Right forelimb (tissue), 1 donor: ENCODE measurements at regions not wholly inside any gene's neighbourhood (a gene's known extent, or its start where the extent isn't known, plus 50 kb on each side); places are given as distances from the start of the nearest gene placed in this dataset.
"Not testable (repeated sequence)": the region's sequence is repeated elsewhere in the genome, so short reads cannot be mapped to it uniquely, and the experiment has no call there.

Experiments used
- DNase-seq: peaks from one replicate; pipeline ENCODE4 v3.0.0-alpha.2; 2018

GRCh38 chr9:73053543-73053942 is 98.1 kb upstream of the ANXA1 start:
- no peak for DNase-seq

GRCh38 chr9:73050887-73051550 is 98.2 kb upstream of the ALDH1A1 start:
- no peak for DNase-seq

- no peak for DNase-seq
Observed at GRCh38 chr9:73050065-73050816, 97.4 kb upstream of the ALDH1A1 start.

- no peak for DNase-seq
Observed at GRCh38 chr9:73049280-73049679, 96.4 kb upstream of the ALDH1A1 start.

GRCh38 chr9:73046769-73047168 is 93.9 kb upstream of the ALDH1A1 start:
- no peak for DNase-seq

GRCh38 chr9:73044776-73045175 is 91.9 kb upstream of the ALDH1A1 start:
- DNase-seq: not testable (repeated sequence)

- DNase-seq: no peak
Observed at GRCh38 chr9:73042155-73042554, 89.3 kb upstream of the ALDH1A1 start.

GRCh38 chr9:73039271-73040263 is 86.7 kb upstream of the ALDH1A1 start:
- peak; percentile 62 for DNase-seq

GRCh38 chr9:73038613-73039012 is 85.8 kb upstream of the ALDH1A1 start:
- DNase-seq: peak; percentile 49

GRCh38 chr9:73038089-73038509 is 85.2 kb upstream of the ALDH1A1 start:
- DNase-seq: no peak

- no peak for DNase-seq
Observed at GRCh38 chr9:73037613-73038012, 84.8 kb upstream of the ALDH1A1 start.

- DNase-seq: no peak
Observed at GRCh38 chr9:73034962-73035361, 82.1 kb upstream of the ALDH1A1 start.

- no peak for DNase-seq
Observed at GRCh38 chr9:73031350-73031749, 78.5 kb upstream of the ALDH1A1 start.

GRCh38 chr9:73030370-73031030 is 77.6 kb upstream of the ALDH1A1 start:
- DNase-seq: no peak

- DNase-seq: no peak
Observed at GRCh38 chr9:73029346-73029745, 76.5 kb upstream of the ALDH1A1 start.

GRCh38 chr9:73026375-73026774 is 73.5 kb upstream of the ALDH1A1 start:
- no peak for DNase-seq

GRCh38 chr9:73024601-73025034 is 71.8 kb upstream of the ALDH1A1 start:
- DNase-seq: no peak

GRCh38 chr9:73023025-73023541 is 70.2 kb upstream of the ALDH1A1 start:
- DNase-seq: peak; percentile 54

- no peak for DNase-seq
Observed at GRCh38 chr9:73022353-73022752, 69.5 kb upstream of the ALDH1A1 start.

GRCh38 chr9:73020877-73021276 is 68.0 kb upstream of the ALDH1A1 start:
- no peak for DNase-seq

- DNase-seq: no peak
Observed at GRCh38 chr9:73014011-73014410, 61.2 kb upstream of the ALDH1A1 start.

- no peak for DNase-seq
Observed at GRCh38 chr9:73011956-73012355, 59.1 kb upstream of the ALDH1A1 start.
